ENCODE measurements at regions not wholly inside any gene's neighbourhood (a gene's known extent, or its start where the extent isn't known, plus 50 kb on each side); places are given as distances from the start of the nearest gene placed in this dataset.

DNA sequence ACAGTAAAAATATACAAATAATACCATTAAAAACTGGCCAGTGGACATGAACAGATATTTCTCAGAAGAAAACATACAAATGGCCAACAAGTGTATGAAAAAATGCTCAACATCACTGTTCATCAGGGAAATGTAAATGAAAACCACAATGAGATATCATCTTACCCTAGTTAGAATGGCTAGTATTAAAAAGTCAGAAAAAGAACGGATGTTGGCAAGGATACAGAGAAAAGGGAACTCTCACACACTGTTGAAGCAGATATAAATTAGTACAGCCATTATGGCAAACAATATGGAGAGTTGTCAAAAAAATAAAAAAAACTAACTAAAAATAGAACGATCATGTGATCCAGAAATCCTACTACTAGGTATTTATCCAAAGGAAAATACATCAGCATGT is 222.7 kb upstream of the NAALADL2 start:
- TF ChIP-seq, protein P1, sequence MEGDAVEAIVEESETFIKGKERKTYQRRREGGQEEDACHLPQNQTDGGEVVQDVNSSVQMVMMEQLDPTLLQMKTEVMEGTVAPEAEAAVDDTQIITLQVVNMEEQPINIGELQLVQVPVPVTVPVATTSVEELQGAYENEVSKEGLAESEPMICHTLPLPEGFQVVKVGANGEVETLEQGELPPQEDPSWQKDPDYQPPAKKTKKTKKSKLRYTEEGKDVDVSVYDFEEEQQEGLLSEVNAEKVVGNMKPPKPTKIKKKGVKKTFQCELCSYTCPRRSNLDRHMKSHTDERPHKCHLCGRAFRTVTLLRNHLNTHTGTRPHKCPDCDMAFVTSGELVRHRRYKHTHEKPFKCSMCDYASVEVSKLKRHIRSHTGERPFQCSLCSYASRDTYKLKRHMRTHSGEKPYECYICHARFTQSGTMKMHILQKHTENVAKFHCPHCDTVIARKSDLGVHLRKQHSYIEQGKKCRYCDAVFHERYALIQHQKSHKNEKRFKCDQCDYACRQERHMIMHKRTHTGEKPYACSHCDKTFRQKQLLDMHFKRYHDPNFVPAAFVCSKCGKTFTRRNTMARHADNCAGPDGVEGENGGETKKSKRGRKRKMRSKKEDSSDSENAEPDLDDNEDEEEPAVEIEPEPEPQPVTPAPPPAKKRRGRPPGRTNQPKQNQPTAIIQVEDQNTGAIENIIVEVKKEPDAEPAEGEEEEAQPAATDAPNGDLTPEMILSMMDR (IDR thresholded peaks at IDR 0.05), result no peak
- TF ChIP-seq POLR2A (IDR thresholded peaks at IDR 0.05), result no peak

Data from tibial nerve (tissue), 3 donors.